K562 (cell line): ENCODE measurements at regions not wholly inside any gene's neighbourhood (a gene's known extent, or its start where the extent isn't known, plus 50 kb on each side); places are given as distances from the start of the nearest gene placed in this dataset.

ENCODE experiments used
- ATAC-seq: fragments of 200-7000 bp; cut with Tn5 transposase; 3 replicates; pipeline ENCODE4 v1.9.1; 2020; ENCODE audit warnings: moderate library complexity
- BruUV-seq: library from RNA; stranded (reverse); fragments of 400-500 nt; replicated peaks from 2 replicates; lab custom pipeline; 2021; lab: Mats Ljungman, UMichigan
- CTCF ChIA-PET: fragments of 300-600 bp; formaldehyde crosslinking; extraction: SDS; loops from one replicate; lab custom pipeline; 2021; ENCODE audit warnings: low intra/inter-chr PET ratio; lab: Yijun Ruan, JAX
- POLR2A ChIA-PET: fragments of 300-600, 350-650 bp; sonication (Branson Sonifier 250); formaldehyde crosslinking; extraction: SDS; loops from one replicate; lab custom pipeline; 2021; ENCODE audit warnings: antibody characterized with exemption, inconsistent platforms; lab: Yijun Ruan, JAX
- DNase-seq, 4 experiments: peaks; one replicate each; pipeline versions ENCODE4 v3.0.0 to v3.0.0-alpha.2; 2011 to 2018; ENCODE audit warnings: low spot score in 3 of 4, mixed read lengths in 3 of 4; ENCODE audit errors: extremely low read depth in 1 of 4
- FAIRE-seq: peaks from 2 replicates; lab custom pipeline; 2011; peaks lifted over from hg19 to GRCh38; lab: Jason Lieb, UNC
- H2AFZ ChIP-seq: 2 replicates; pipeline ENCODE4 v1.6.0; 2011; ENCODE audit warnings: low read depth, low read length, control low read depth, inconsistent platforms
- H3K27ac ChIP-seq: fragments of 200-600 bp; 3 replicates; pipeline ENCODE4 v1.8.0; 2011; ENCODE audit warnings: low read depth, mild to moderate bottlenecking, control low read depth, inconsistent platforms, low read length, moderate library complexity, mixed read lengths; ENCODE audit errors: extremely low read depth
- H3K27me3 ChIP-seq, 2 experiments: fragments of 300-600 bp in 1 of 2; 2 replicates in 1 of 2; 3 replicates in 1 of 2; pipeline versions ENCODE4 v1.6.0 to v1.8.0; 2011; ENCODE audit warnings: inconsistent platforms in 2 of 2, low read length in 2 of 2, mild to moderate bottlenecking in 1 of 2, mixed read lengths in 1 of 2, moderate library complexity in 1 of 2; ENCODE audit not compliant: control insufficient read depth in 2 of 2, insufficient read depth in 2 of 2
- H3K36me3 ChIP-seq: fragments of 300-600 bp; 3 replicates; pipeline ENCODE4 v1.8.0; 2011; ENCODE audit warnings: mild to moderate bottlenecking, low read length, inconsistent platforms; ENCODE audit not compliant: control insufficient read depth, insufficient read depth
- H3K4me1 ChIP-seq, 2 experiments: fragments of 200-600 bp in 1 of 2; replicated peaks in 1 of 2; 2 replicates in 1 of 2; 3 replicates in 1 of 2; pipeline versions ENCODE4 v1.5.1 to v1.8.0; 2011; ENCODE audit warnings: inconsistent platforms in 2 of 2, low read length in 2 of 2, mild to moderate bottlenecking in 1 of 2, mixed read lengths in 1 of 2, moderate library complexity in 1 of 2; ENCODE audit not compliant: control insufficient read depth in 2 of 2, insufficient read depth in 2 of 2
- H3K4me2 ChIP-seq: 2 replicates; pipeline ENCODE4 v1.6.1; 2011; ENCODE audit warnings: low read length, control low read depth, inconsistent platforms, mixed read lengths; ENCODE audit not compliant: insufficient read depth
- H3K4me3 ChIP-seq: fragments of 200-600 bp; sonication (generic), shearing (Covaris generic); 2 replicates; pipeline ENCODE4 v1.5.1; 2016; ENCODE audit warnings: control low read depth, inconsistent platforms
- H3K79me2 ChIP-seq: fragments of 200-600 bp; 3 replicates; pipeline ENCODE4 v1.8.0; 2011; ENCODE audit warnings: low read length, inconsistent platforms; ENCODE audit not compliant: control insufficient read depth, insufficient read depth
- H3K9ac ChIP-seq, 2 experiments: 2 replicates each; pipeline versions ENCODE4 v1.6.0 to v1.6.1; 2011; ENCODE audit warnings: low read depth in 2 of 2, low read length in 2 of 2, control low read depth in 1 of 2, inconsistent platforms in 1 of 2, mild to moderate bottlenecking in 1 of 2, mixed read lengths in 1 of 2; ENCODE audit not compliant: insufficient read depth in 1 of 2
- H3K9me1 ChIP-seq: one replicate; pipeline ENCODE4 v1.6.0; 2011; ENCODE audit warnings: inconsistent platforms, mild to moderate bottlenecking, low read length, moderate library complexity; ENCODE audit not compliant: control insufficient read depth, insufficient read depth
- H3K9me3 ChIP-seq: replicated peaks from 2 replicates; pipeline ENCODE4 v1.5.1; 2011; ENCODE audit warnings: low read depth, low read length, inconsistent platforms; ENCODE audit not compliant: control insufficient read depth, insufficient read depth
- H4K20me1 ChIP-seq: replicated peaks from 2 replicates; pipeline ENCODE4 v1.6.1; 2011; ENCODE audit warnings: low read length, inconsistent platforms, mixed read lengths; ENCODE audit not compliant: control insufficient read depth, insufficient read depth
- MED1 ChIP-seq: sonication (generic); formaldehyde crosslinking; IDR thresholded peaks from 2 replicates; pipeline ENCODE4 v1.8.1; 2023; ENCODE audit warnings: missing genetic modification reagents, borderline replicate concordance
- NFATC3 ChIP-seq: fragments of 450-650 bp; IDR thresholded peaks from 2 replicates; pipeline ENCODE4 v1.6.1; 2017; ENCODE audit warnings: mild to moderate bottlenecking
- NFE2 ChIP-seq: IDR thresholded peaks from 2 replicates; pipeline ENCODE4 v1.6.1; 2014; ENCODE audit warnings: antibody characterized with exemption, low read depth
- NR2C2 ChIP-seq, 2 experiments: fragments of 200-800 bp in 1 of 2; sonication (Bioruptor generic) in 1 of 2; sonication (generic) in 1 of 2; formaldehyde crosslinking in 1 of 2; IDR thresholded peaks; 2 replicates each; pipeline versions ENCODE4 v1.6.1 to v1.8.0; 2016 to 2022; ENCODE audit warnings: mild to moderate bottlenecking in 1 of 2, missing compliant biosample characterization in 1 of 2, missing genetic modification characterization in 1 of 2, missing genetic modification reagents in 1 of 2
- NR4A1 ChIP-seq, 2 experiments: fragments of 250-450 bp in 1 of 2; fragments of 450-650 bp in 1 of 2; sonication (Bioruptor Pico) in 1 of 2; IDR thresholded peaks; 2 replicates each; pipeline versions ENCODE4 v1.4.0 to v1.6.1; 2016 to 2020; ENCODE audit warnings: mild to moderate bottlenecking in 2 of 2, missing compliant biosample characterization in 1 of 2, missing genetic modification characterization in 1 of 2, moderate library complexity in 1 of 2
- PYGO2 ChIP-seq: fragments of 450-650 bp; IDR thresholded peaks from 2 replicates; pipeline ENCODE4 v1.6.1; 2016; ENCODE audit warnings: mild to moderate bottlenecking, missing genetic modification characterization, moderate library complexity, missing compliant biosample characterization
- SIRT6 ChIP-seq: IDR thresholded peaks from one replicate; pipeline ENCODE4 v1.6.1; 2012; ENCODE audit warnings: low read depth, mild to moderate bottlenecking, control low read depth, inconsistent platforms, low read length, moderate library complexity
- TAF7 ChIP-seq: fragments of 450-650 bp; IDR thresholded peaks from 2 replicates; pipeline ENCODE4 v1.6.1; 2016; ENCODE audit warnings: missing genetic modification characterization, missing compliant biosample characterization
- XRCC3 ChIP-seq: fragments of 450-650 bp; IDR thresholded peaks from 2 replicates; pipeline ENCODE4 v1.6.1; 2017; ENCODE audit warnings: mild to moderate bottlenecking, moderate library complexity
- ZBTB17 ChIP-seq: fragments of 450-650 bp; formaldehyde crosslinking; IDR thresholded peaks from 2 replicates; pipeline ENCODE4 v1.4.0; 2020; ENCODE audit warnings: mild to moderate bottlenecking
- ZBTB7A ChIP-seq: IDR thresholded peaks from 2 replicates; pipeline ENCODE4 v1.6.1; 2011; ENCODE audit warnings: low read depth, mild to moderate bottlenecking, low read length, moderate library complexity, borderline replicate concordance; ENCODE audit not compliant: control insufficient read depth
- ZNF165 ChIP-seq: fragments of 250-450 bp; sonication (Bioruptor Pico); IDR thresholded peaks from 2 replicates; pipeline ENCODE4 v1.4.0; 2020; ENCODE audit warnings: borderline replicate concordance
- ZNF277 ChIP-seq: fragments of 250-450 bp; sonication (Bioruptor Pico); IDR thresholded peaks from 2 replicates; pipeline ENCODE4 v1.8.0; 2022; ENCODE audit warnings: inconsistent platforms, mild to moderate bottlenecking, moderate library complexity, borderline replicate concordance
- ZNF507 ChIP-seq: conservative IDR thresholded peaks from 2 replicates; pipeline ENCODE4 v1.6.1; 2017; ENCODE audit warnings: missing genetic modification characterization, missing compliant biosample characterization
- ZNF76 ChIP-seq: fragments of 250-450 bp; sonication (Bioruptor Pico); IDR thresholded peaks from 2 replicates; pipeline ENCODE4 v1.4.0; 2020; ENCODE audit warnings: mild to moderate bottlenecking, moderate library complexity, borderline replicate concordance
- ZSCAN29 ChIP-seq: fragments of 450-650 bp; IDR thresholded peaks from 2 replicates; pipeline ENCODE4 v1.6.1; 2017
- WGBS: fragments of 100-300 bp; shearing (Covaris generic); methylation state at CpG from one replicate; pipeline ENCODE4 v1.1.6; 2016; ENCODE audit warnings: low coverage, mixed read lengths; ENCODE audit not compliant: insufficient coverage; ENCODE audit errors: missing lambda C conversion rate; 5-methylcytosine and 5-hydroxymethylcytosine counted together
- in situ Hi-C: fragments of 300-500 bp; cut with MboI; formaldehyde crosslinking; loops from 4 replicates; pipeline ENCODE4 v1.15.0; 2018; ENCODE audit warnings: inconsistent platforms, mixed read lengths
- intact Hi-C: fragments of 100-400 bp; cut with micrococcal nuclease; formaldehyde crosslinking; loops from 2 replicates; pipeline ENCODE4 v1.14.2; 2022
- TF ChIP-seq, protein P1 (sequence below): fragments of 250-450 bp; sonication (Bioruptor Pico); IDR thresholded peaks from 2 replicates; pipeline ENCODE4 v1.9.0; 2021; ENCODE audit warnings: mild to moderate bottlenecking, inconsistent platforms

- Histone ChIP-seq H4K20me1 (no peaks in the 10 kb centered on the region), H3K27ac (no peak overlapping the region), H3K4me2 (no peak overlapping the region), H3K4me3 (no peak overlapping the region), H2AFZ (no peak overlapping the region), H3K9ac (no peak overlapping the region), H3K9me1 (no peaks in the 10 kb centered on the region), H3K4me1 (no peaks in the 10 kb centered on the region), H3K36me3 (no peaks in the 10 kb centered on the region), H3K79me2 (no peaks in the 10 kb centered on the region), H3K27me3 (no peaks in the 10 kb centered on the region), H3K9me3 (no peaks in the 10 kb centered on the region)
- in situ Hi-C loops, result no loop called here
- ChIA-PET CTCF (no interaction called here), POLR2A (no interaction called here)
- WGBS, result 0% methylated on average over 2 of the region's 2 CpGs
- FAIRE-seq (no peak), DNase-seq (no peak), ATAC-seq (no peak)
- no TSS peak for BruUV-seq
- intact Hi-C loops, result no loop called here
- no peak for TF ChIP-seq ZNF165 (CRISPR knock-in tag)
- no peak for TF ChIP-seq TAF7 (tag)
- no peak for TF ChIP-seq ZBTB7A
- TF ChIP-seq ZNF507, result no peak
- TF ChIP-seq XRCC3, result no peak
- TF ChIP-seq, protein P1, sequence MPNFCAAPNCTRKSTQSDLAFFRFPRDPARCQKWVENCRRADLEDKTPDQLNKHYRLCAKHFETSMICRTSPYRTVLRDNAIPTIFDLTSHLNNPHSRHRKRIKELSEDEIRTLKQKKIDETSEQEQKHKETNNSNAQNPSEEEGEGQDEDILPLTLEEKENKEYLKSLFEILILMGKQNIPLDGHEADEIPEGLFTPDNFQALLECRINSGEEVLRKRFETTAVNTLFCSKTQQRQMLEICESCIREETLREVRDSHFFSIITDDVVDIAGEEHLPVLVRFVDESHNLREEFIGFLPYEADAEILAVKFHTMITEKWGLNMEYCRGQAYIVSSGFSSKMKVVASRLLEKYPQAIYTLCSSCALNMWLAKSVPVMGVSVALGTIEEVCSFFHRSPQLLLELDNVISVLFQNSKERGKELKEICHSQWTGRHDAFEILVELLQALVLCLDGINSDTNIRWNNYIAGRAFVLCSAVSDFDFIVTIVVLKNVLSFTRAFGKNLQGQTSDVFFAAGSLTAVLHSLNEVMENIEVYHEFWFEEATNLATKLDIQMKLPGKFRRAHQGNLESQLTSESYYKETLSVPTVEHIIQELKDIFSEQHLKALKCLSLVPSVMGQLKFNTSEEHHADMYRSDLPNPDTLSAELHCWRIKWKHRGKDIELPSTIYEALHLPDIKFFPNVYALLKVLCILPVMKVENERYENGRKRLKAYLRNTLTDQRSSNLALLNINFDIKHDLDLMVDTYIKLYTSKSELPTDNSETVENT (CRISPR knock-in tag), result no peak
- no peak for TF ChIP-seq NR4A1 (CRISPR knock-in tag; IDR thresholded peaks at IDR 0.05)
- no peak for TF ChIP-seq NR4A1 (tag; IDR thresholded peaks at IDR 0.05)
- no peak for TF ChIP-seq ZSCAN29
- no peak for TF ChIP-seq ZBTB17 (CRISPR knock-in tag)
- no peak for TF ChIP-seq NR2C2 (CRISPR knock-in tag; IDR thresholded peaks at IDR 0.05)
- no peak for TF ChIP-seq NR2C2 (tag; IDR thresholded peaks at IDR 0.05)
- TF ChIP-seq ZNF76 (CRISPR knock-in tag), result no peak
- no peak for TF ChIP-seq NFE2
- TF ChIP-seq SIRT6, result no peak
- no peak for TF ChIP-seq PYGO2
- no peak for TF ChIP-seq ZNF277
- no peak for TF ChIP-seq MED1 (CRISPR knock-in tag)
- TF ChIP-seq NFATC3, result no peak
Measured at GRCh38 chr12:47481041-47481440, 224.8 kb downstream of the RPAP3 start.
